HG02571 (cell line): ENCODE measurements at regions not wholly inside any gene's neighbourhood (a gene's known extent, or its start where the extent isn't known, plus 50 kb on each side); places are given as distances from the start of the nearest gene placed in this dataset.
"Not testable (repeated sequence)": the region's sequence is repeated elsewhere in the genome, so short reads cannot be mapped to it uniquely, and the experiment has no call there.

Source experiments
- ATAC-seq: cut with Tn5 transposase; IDR thresholded peaks from one replicate; pipeline ENCODE4 v1.9.1; 2021; ENCODE audit warnings: mild to moderate bottlenecking, moderate library complexity; ENCODE audit not compliant: unreplicated experiment

DNA sequence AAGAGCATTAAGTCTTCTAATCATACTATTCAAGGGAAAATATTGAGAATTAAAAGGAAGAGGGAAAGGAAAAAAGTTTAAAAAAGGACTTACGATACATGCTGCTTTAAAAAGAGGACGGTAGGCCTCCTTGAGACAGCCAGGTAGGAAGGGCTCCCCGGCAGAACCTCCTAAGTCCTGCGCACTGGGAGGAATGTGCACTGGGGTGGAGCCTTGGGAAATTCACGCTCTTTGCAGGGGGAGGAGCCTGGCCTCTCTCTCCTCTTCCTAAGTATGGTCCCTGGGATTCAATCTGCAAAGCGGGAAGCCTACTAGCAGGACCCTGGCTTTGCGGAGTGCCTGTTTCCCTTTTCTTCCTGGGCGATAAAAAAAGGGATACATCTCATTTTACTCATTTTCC lies 553.0 kb downstream of the RPS29 start:
- ATAC-seq = no peak

DNA sequence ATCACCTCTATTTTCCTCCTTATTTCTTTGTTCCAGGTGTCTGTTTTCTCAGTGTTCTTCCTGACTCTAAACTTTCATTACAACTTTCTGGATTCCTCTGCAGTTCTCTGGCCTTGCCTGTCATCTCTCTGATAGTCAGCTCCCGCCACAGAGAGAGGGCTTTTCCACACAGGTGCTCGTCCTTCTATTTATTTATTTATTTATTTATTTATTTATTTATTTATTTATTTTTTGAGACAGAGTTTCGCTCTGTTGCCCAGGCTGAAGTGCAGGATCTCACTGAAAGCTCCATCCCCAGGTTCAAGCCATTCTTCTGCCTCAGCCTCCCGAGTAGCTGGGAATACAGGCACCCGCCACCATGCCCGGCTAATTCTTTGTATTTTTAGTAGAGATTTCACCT lies 554.5 kb downstream of the RPS29 start:
- ATAC-seq = not testable (repeated sequence)

DNA sequence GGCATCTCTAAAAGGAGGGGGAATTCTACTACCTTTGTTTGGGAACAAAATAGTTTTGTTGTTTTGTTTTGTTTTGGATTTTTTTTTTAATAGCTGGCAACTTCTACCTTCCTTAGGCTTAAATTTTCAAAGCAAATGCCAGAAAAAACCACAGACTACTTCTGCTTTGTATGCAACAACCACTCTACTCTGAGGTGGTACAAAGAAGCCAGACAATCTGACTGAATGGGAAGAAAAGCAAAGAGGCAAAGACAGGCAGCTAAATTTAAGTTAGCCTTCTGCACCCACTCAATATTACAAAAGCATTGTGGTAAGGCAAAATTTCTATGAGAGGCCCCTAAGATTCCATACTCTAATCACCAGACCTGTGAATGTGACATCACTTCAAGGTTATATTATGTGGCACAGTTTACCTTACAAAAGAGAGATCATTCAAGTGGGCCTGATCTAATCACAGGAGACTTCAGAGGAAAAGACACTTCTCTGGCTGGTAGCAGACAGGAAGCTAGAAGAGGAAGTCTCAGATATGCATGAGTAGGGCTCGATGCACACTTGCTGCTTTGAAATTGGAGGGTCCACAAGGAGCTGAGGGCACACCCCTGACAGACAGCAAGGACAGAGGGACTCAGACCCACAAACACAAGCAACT lies 566.6 kb downstream of the RPS29 start:
- no peak for ATAC-seq

DNA sequence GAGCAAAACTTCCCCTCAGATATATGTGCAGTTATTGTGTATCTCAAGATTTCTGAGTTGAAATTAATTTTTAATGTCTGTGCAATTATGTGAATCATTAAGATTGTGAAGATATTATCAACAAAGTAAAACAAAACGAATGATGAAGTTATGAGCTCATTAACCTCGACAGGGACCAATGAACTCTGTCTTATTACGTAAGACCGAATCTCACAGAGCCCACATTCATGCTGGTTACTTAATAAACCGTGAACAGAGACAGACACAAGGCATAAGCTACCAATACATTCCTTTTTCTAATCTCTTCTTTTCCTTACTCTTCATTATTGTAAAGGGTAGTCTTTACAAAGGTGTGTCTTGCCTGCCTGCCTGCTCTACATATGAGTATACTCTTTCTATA lies 568.7 kb downstream of the RPS29 start:
- no peak for ATAC-seq

- no peak for ATAC-seq
Measured at GRCh38 chr14:49016381-49016780, 569.8 kb downstream of the RPS29 start.

DNA sequence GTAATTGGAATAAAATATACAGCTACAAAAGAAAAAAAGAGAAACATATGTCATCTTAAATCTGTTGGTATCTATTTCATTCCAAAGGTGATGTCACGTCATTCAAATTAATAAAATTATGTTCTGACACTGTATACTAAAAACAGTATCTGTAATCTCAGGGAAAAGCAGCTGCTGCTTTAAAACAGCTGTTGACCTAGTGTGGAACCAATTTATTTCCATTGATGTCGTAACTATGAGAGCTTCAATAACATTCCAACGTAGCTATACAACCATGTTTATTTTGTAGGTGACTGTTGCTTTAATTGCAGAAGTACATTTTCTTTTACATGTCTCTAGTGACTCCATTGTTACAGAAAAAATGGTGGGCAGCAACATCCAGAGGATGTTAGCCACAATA lies 571.7 kb downstream of the RPS29 start:
- no peak for ATAC-seq

GRCh38 chr14:49008363-49008762 lies 577.8 kb downstream of the RPS29 start:
- ATAC-seq = no peak

- ATAC-seq = no peak
Measured at GRCh38 chr14:48991141-48991540, 595.0 kb downstream of the RPS29 start.

DNA sequence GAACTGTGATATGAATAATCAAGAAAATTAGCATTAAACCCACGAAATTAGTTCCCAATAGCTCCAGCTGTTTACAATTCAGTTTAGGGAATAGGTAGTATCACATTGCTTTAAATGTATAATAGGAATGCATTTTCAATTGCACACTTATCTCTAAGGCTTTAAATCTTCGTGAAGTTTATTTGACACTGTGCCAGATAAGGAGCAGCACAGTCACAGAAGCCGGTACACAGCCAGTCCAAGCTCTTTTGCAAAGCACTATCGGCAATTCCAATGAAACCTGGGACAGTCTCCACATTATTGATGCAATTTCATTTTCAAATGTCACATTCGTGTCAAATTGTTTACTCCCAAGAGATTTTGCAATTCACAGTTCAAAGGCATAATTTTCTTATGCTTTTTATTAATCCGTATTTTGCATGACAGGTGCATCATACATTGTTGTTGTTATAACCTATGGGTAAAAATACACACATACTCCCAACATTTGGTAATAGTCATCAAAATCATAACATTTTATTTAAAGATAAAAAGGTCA lies 602.8 kb downstream of the RPS29 start:
- no peak for ATAC-seq

DNA sequence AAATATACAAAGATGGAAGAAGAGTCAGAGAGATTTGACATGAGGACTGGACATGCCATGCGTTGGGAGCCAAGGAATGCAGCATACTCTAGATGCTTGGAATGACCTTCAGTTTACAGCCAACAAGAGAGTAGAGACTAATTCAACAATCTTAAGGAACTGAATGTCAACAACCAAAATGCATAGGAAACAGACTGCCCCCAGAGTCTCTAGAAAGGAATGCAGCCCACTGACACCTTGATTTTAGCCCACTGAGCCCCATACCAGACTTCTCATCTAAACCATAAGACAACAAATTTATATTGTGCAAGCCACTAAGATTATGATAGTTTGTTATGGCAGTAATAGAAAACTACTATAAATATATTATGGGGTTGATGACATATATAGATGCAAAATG lies 611.2 kb downstream of the RPS29 start:
- no peak for ATAC-seq

DNA sequence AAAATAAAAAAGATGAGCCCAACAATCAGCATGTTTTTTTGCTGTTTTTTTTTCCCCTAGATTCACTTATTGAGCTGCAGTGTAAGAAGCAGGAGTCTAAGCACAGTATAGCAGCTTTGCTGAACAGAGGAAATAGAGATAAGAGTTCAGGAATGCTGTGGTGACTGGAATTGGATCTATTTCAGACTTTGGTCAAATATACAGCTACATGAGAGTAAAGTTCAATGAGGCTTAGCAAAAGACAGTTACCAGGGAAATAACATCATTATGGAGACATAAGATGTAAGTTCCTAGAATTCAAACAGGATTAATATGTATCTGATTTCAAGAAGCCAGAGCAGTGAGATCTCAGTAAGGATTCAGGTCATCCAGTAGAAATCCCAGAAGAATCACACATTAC lies 613.0 kb downstream of the RPS29 start:
- no peak for ATAC-seq

DNA sequence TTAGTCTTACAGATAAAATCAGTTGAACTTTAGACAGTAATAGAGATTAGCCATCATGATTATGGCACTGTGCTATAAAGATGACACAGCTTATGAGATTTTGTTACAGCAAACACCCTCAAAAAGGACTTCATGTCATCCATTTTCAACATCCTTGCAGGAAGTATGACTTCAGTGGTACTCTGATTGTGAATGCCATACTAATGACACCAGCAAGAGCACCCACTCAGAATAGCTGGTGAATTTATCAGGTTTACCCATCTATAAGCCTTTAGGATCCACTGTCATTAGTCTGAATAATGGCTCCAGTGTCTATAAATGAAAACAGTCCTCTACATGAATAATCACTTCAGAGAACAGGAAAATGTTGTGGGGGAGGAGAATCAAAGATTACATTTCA lies 615.2 kb downstream of the RPS29 start:
- ATAC-seq = no peak

DNA sequence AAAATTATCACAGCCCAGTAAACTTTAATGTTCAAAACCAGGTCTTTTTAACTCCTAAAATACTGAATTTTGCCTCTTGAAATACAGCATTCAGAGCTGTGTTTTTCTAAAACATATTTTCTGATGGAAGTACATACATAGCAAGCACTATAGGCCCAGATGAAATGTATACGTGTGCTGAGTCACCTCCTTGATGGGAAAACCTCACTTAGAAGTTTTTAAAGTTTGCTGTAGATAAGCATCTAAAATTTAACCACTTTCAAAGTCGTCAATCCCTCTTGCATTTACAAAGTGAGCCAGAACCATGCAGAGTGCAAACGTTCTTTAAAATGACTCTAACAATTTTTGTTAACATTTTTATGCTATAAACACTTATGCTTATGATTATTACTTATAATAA lies 618.8 kb downstream of the RPS29 start:
- ATAC-seq = no peak

DNA sequence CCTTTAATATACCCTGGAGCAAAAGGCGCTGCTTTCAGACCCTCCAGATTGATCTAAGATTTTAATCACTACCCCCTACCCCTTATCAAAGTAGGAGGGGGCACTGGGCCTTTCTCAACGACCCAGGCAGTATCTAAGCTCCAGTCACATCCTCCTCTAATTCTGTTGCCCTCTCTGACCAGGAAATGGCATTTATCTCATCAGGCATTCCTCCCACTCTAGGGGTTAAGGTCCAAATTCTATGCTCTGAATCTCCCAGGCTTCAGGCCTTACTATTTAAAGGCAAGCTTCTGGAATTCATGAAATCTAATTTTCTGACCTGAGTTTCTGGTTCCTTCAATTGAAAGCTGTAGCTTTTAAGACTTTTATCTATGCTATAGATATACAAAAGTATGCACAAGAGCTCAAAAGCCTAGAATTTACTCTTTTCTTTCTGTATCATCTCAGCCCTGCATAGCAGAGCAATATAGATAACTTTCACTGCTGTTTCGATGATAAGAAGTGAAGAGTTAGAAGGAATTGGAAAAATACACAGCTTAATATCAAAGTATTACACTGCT lies 622.9 kb downstream of the RPS29 start:
- ATAC-seq = no peak

DNA sequence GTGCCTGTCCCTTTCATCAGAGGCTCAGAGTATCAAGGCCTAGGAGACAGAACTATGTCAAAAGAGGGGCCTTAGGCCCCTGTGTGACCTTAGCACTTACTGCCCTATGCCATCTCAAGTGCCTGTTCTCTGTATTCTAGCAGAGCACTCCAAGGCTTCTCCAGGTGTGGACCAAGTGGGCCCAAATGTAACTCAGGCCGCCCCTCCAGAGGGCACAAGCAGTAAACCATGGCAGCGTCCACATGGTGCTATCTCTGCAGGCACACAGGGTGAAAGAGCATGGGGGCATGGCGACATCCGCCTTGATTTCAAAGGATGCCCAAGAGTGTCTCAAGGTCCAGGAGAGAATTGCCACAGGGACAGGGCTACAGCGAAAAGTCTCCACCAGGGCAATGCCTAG lies 628.7 kb downstream of the RPS29 start:
- ATAC-seq = no peak

DNA sequence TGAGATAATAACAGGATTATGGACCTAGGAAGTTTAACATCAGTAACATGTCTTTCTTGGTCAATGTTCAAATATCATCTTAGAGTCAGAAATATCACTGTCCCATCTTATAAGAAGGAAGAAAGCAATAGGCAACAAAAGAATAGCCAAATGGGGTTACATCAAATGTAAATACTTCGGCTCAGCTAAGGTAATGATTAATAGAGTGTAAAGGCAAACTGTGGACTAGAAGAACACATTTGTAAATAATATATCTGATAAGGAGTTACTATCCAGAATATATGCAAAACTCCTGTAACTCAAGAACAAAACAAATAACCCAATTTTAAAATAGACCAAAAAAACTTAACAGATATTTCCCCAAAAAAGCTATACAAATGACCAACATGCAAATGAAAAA lies 630.3 kb downstream of the RPS29 start:
- no peak for ATAC-seq

- ATAC-seq = no peak
Measured at GRCh38 chr14:48954446-48954845, 631.7 kb downstream of the RPS29 start.

GRCh38 chr14:48944809-48945208 lies 641.4 kb downstream of the RPS29 start:
- ATAC-seq = no peak

DNA sequence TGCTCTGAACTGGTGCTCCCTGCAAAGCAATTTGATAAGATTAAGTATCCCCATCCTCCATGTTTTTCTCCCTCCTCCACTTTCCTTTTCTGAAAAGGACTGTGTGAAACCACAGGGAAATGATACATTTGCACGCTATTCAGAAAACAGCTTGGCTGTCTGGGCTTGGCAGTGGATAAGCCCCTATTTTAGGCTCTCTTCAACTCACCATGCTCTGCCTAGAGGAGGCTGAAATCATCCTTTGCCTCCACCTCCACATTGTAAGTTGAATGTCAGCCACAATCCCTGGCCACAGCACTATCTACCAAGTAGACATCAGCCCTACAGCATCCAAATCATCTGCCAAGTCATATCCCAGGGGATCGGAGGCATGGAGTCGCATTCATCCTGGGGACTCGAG lies 642.3 kb downstream of the RPS29 start:
- no peak for ATAC-seq

DNA sequence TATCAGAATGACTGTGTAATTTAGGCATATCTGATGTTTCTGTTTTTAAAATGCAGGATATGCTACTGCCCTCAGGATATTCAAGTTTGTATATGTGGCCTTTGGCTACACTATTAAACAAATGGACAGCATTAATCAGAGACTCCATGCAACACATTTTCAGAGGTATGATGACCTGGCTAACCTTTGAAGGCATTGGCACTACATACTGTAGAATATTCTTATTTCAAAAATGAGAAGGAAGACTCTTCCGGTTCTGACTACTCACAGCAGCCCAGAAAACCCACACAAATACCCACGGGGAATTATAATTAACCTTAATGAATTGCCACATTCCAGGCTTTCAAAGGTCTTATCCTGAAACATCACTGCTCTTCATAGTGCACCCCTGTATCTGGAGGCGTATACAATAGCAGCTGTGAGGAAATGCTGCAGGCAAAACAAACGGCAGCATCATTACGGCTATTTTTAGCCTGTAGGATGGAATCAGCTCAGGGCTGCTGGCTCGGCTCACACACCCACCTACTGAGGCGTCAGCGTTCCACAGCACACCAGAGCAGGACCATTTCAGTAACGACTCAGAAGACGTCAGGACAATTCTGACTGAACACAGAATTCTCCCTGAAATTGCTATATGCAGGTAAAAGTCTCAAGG lies 648.5 kb downstream of the RPS29 start:
- ATAC-seq = no peak

DNA sequence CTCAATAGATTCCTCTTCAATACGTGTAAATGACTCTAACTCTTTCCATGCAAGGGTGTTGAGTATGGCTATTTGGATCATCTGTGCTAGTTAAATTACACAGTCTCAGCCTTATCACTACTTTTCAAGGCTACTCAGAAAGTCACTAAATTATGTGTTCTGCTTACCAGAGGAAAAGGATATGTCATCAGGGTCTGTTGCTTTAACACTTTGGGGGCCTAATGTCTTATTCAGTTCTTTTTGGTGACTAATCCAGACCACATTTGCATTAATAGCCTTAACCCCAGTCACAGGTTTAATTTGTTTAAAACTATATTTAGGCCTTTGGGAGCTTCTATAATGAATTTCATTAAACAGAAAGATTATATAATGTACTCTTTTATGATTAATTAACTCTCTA lies 649.3 kb downstream of the RPS29 start:
- no peak for ATAC-seq

DNA sequence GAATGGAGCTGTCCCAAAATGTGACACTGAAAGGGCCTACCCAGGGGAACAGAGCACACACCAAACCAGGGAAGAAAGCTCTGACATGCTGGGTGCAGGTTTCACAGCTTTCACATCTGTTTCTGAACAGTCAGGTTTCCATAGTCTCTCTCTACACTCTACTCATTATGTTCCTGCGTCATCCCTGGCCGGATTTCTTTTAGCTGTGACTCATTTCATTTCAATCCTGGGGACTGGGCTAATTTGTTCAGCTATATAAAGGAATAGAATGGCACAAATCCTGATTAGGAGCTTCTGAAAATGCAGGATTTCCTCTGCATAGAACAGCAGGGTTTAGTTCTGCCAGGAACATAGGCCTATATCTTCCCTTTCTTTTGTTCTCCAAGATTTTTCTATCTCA lies 649.8 kb downstream of the RPS29 start:
- no peak for ATAC-seq
